GM18861 (cell line): ENCODE measurements at regions not wholly inside any gene's neighbourhood (a gene's known extent, or its start where the extent isn't known, plus 50 kb on each side); places are given as distances from the start of the nearest gene placed in this dataset.
"Not testable (repeated sequence)": the region's sequence is repeated elsewhere in the genome, so short reads cannot be mapped to it uniquely, and the experiment has no call there.

Experiments
- ATAC-seq: cut with Tn5 transposase; IDR thresholded peaks from one replicate; pipeline ENCODE4 v1.9.1; 2021; ENCODE audit not compliant: unreplicated experiment

GRCh38 chr1:65581119-65581518 lies 160.7 kb downstream of the LEPR start:
- no peak for ATAC-seq

- ATAC-seq, result no peak
These were observed 163.9 kb downstream of the LEPR start for GRCh38 chr1:65584399-65584798.

GRCh38 chr1:65590279-65590678 lies 169.8 kb downstream of the LEPR start:
- ATAC-seq, result no peak

GRCh38 chr1:65593516-65593915 lies 173.0 kb downstream of the LEPR start:
- ATAC-seq, result no peak

GRCh38 chr1:65595724-65596123 lies 175.3 kb downstream of the LEPR start:
- no peak for ATAC-seq

GRCh38 chr1:65596768-65597167 lies 176.3 kb downstream of the LEPR start:
- ATAC-seq, result no peak

GRCh38 chr1:65605621-65606020 lies 185.2 kb downstream of the LEPR start:
- ATAC-seq, result no peak

- no peak for ATAC-seq
These were observed 186.0 kb downstream of the LEPR start for GRCh38 chr1:65606426-65606825.

GRCh38 chr1:65613884-65614283 lies 178.8 kb upstream of the PDE4B start:
- ATAC-seq, result no peak

- ATAC-seq, result no peak
These were observed 176.8 kb upstream of the PDE4B start for GRCh38 chr1:65615859-65616258.

GRCh38 chr1:65621721-65622120 lies 171.0 kb upstream of the PDE4B start:
- not testable (repeated sequence) for ATAC-seq

GRCh38 chr1:65623895-65624294 lies 168.8 kb upstream of the PDE4B start:
- ATAC-seq, result no peak

- no peak for ATAC-seq
These were observed 167.2 kb upstream of the PDE4B start for GRCh38 chr1:65625528-65625927.

- ATAC-seq, result no peak
These were observed 166.7 kb upstream of the PDE4B start for GRCh38 chr1:65626003-65626402.

- ATAC-seq, result no peak
These were observed 162.9 kb upstream of the PDE4B start for GRCh38 chr1:65629788-65630187.

GRCh38 chr1:65630855-65631254 lies 161.8 kb upstream of the PDE4B start:
- no peak for ATAC-seq

- no peak for ATAC-seq
These were observed 160.5 kb upstream of the PDE4B start for GRCh38 chr1:65632235-65632634.

GRCh38 chr1:65640046-65640445 lies 152.6 kb upstream of the PDE4B start:
- no peak for ATAC-seq

GRCh38 chr1:65649185-65649584 lies 143.5 kb upstream of the PDE4B start:
- ATAC-seq, result not testable (repeated sequence)

GRCh38 chr1:65650682-65651081 lies 142.0 kb upstream of the PDE4B start:
- ATAC-seq, result no peak

GRCh38 chr1:65654526-65654925 lies 138.2 kb upstream of the PDE4B start:
- ATAC-seq, result not testable (repeated sequence)

GRCh38 chr1:65657609-65658008 lies 135.1 kb upstream of the PDE4B start:
- not testable (repeated sequence) for ATAC-seq

- ATAC-seq, result no peak
These were observed 134.6 kb upstream of the PDE4B start for GRCh38 chr1:65658122-65658521.

- ATAC-seq, result no peak
These were observed 124.3 kb upstream of the PDE4B start for GRCh38 chr1:65668368-65668767.
